HepG2 (cell line): ENCODE measurements at regions not wholly inside any gene's neighbourhood (a gene's known extent, or its start where the extent isn't known, plus 50 kb on each side); places are given as distances from the start of the nearest gene placed in this dataset.

Experiments
- ATAC-seq: fragments of 200-7000 bp; cut with Tn5 transposase; 3 replicates; pipeline ENCODE4 v1.9.1; 2020; ENCODE audit warnings: mild to moderate bottlenecking, moderate library complexity
- BruUV-seq: library from RNA; stranded (reverse); fragments of 400-500 nt; replicated peaks from 2 replicates; lab custom pipeline; 2021; lab: Mats Ljungman, UMichigan
- CTCF ChIA-PET: fragments of 300-600 bp; formaldehyde crosslinking; extraction: SDS; loops from one replicate; lab custom pipeline; 2021; ENCODE audit warnings: low total read pairs, inconsistent platforms, low intra/inter-chr PET ratio; lab: Yijun Ruan, JAX
- POLR2A ChIA-PET: fragments of 350-600 bp; sonication (Branson Sonifier 250); formaldehyde crosslinking; loops from one replicate; lab custom pipeline; 2020; ENCODE audit warnings: antibody characterized with exemption, inconsistent platforms; lab: Yijun Ruan, JAX
- DNase-seq: peaks from one replicate; pipeline ENCODE4 v3.0.0-alpha.2; 2015; ENCODE audit warnings: low spot score
- FAIRE-seq: peaks from 3 replicates; lab custom pipeline; 2011; peaks lifted over from hg19 to GRCh38; lab: Jason Lieb, UNC
- H2AFZ ChIP-seq: one replicate; pipeline ENCODE4 v1.6.1; 2011; ENCODE audit warnings: low read length, inconsistent platforms
- H3K27ac ChIP-seq: fragments of 300-600 bp; 3 replicates; pipeline ENCODE4 v1.8.0; 2011; ENCODE audit warnings: mixed run types, mild to moderate bottlenecking, mixed read lengths, low read length, inconsistent platforms; ENCODE audit not compliant: insufficient read depth; ENCODE audit errors: extremely low read length
- H3K27me3 ChIP-seq, 2 experiments: fragments of 200-600 bp in 1 of 2; 2 replicates in 1 of 2; 3 replicates in 1 of 2; pipeline versions ENCODE4 v1.6.0 to v1.8.0; 2011; ENCODE audit warnings: low read length in 2 of 2, mild to moderate bottlenecking in 2 of 2, moderate library complexity in 2 of 2, inconsistent platforms in 1 of 2; ENCODE audit not compliant: insufficient read depth in 2 of 2, control insufficient read depth in 1 of 2
- H3K36me3 ChIP-seq, 2 experiments: fragments of 200-600 bp in 1 of 2; replicated peaks in 1 of 2; 2 replicates in 1 of 2; 3 replicates in 1 of 2; pipeline versions ENCODE4 v1.5.1 to v1.8.0; 2011; ENCODE audit warnings: low read length in 2 of 2, inconsistent platforms in 1 of 2; ENCODE audit not compliant: insufficient read depth in 2 of 2, control insufficient read depth in 1 of 2
- H3K4me1 ChIP-seq: 2 replicates; pipeline ENCODE4 v1.5.1; 2012; ENCODE audit warnings: low read length, inconsistent platforms; ENCODE audit not compliant: insufficient read depth
- H3K4me2 ChIP-seq: 2 replicates; pipeline ENCODE4 v1.6.0; 2011; ENCODE audit warnings: low read depth, low read length, inconsistent platforms
- H3K4me3 ChIP-seq, 3 experiments: fragments of 200-600 bp in 1 of 3; sonication (generic), shearing (Covaris generic) in 1 of 3; replicated peaks in 1 of 3; 2 replicates each; pipeline ENCODE4 v1.5.1; 2011 to 2016; ENCODE audit warnings: low read length in 3 of 3, inconsistent platforms in 2 of 3, low read depth in 2 of 3, mild to moderate bottlenecking in 2 of 3, control low read depth in 1 of 3, mixed read lengths in 1 of 3; ENCODE audit not compliant: insufficient read depth in 1 of 3
- H3K79me2 ChIP-seq: one replicate; pipeline ENCODE4 v1.6.1; 2011; ENCODE audit warnings: low read length, inconsistent platforms; ENCODE audit not compliant: insufficient read depth
- H3K9ac ChIP-seq: 2 replicates; pipeline ENCODE4 v1.6.0; 2011; ENCODE audit warnings: mild to moderate bottlenecking, low read depth, low read length, inconsistent platforms; ENCODE audit not compliant: insufficient read depth
- H3K9me3 ChIP-seq: 2 replicates; pipeline ENCODE4 v1.5.1; 2012; ENCODE audit warnings: mild to moderate bottlenecking, low read length
- H4K20me1 ChIP-seq: 2 replicates; pipeline ENCODE4 v1.6.0; 2011; ENCODE audit warnings: inconsistent platforms, mild to moderate bottlenecking, low read length, moderate library complexity; ENCODE audit not compliant: insufficient read depth
- CENPX ChIP-seq: sonication (generic); formaldehyde crosslinking; IDR thresholded peaks from 2 replicates; pipeline ENCODE4 v1.9.0; 2021; ENCODE audit warnings: mild to moderate bottlenecking, missing genetic modification reagents, moderate library complexity
- HDAC6 ChIP-seq: fragments of 200-600 bp; sonication (generic); IDR thresholded peaks from 2 replicates; pipeline ENCODE4 v1.7.0; 2017; ENCODE audit warnings: mild to moderate bottlenecking, antibody characterized with exemption, low read length, low read depth
- HNRNPK ChIP-seq: fragments of 200-400 bp; formaldehyde crosslinking; IDR thresholded peaks from 2 replicates; pipeline ENCODE4 v1.6.1; 2018; ENCODE audit warnings: low read length, low read depth, moderate library complexity, mild to moderate bottlenecking; ENCODE audit not compliant: poor library complexity, severe bottlenecking
- NR2F1 ChIP-seq, 2 experiments: fragments of 450-650 bp in 1 of 2; formaldehyde crosslinking in 1 of 2; IDR thresholded peaks; 2 replicates each; pipeline versions ENCODE4 v1.5.0 to v1.6.1; 2016 to 2020; ENCODE audit warnings: mild to moderate bottlenecking in 1 of 2, missing compliant biosample characterization in 1 of 2, missing genetic modification reagents in 1 of 2, moderate library complexity in 1 of 2
- RFX3 ChIP-seq: IDR thresholded peaks from 2 replicates; pipeline ENCODE4 v1.6.1; 2016; ENCODE audit warnings: missing biosample characterization, missing genetic modification reagents
- TCF12 ChIP-seq, 2 experiments: fragments of 450-650 bp in 1 of 2; sonication (generic) in 1 of 2; formaldehyde crosslinking in 1 of 2; IDR thresholded peaks; 2 replicates each; pipeline versions ENCODE4 v1.6.1 to v1.8.0; 2017 to 2022; ENCODE audit warnings: antibody characterized with exemption in 1 of 2, mild to moderate bottlenecking in 1 of 2, missing genetic modification reagents in 1 of 2, moderate library complexity in 1 of 2
- ZNF326 ChIP-seq: sonication (generic); formaldehyde crosslinking; IDR thresholded peaks from 2 replicates; pipeline ENCODE4 v1.4.0; 2020; ENCODE audit warnings: missing genetic modification reagents, borderline replicate concordance
- ZSCAN20 ChIP-seq: sonication (generic); formaldehyde crosslinking; IDR thresholded peaks from 2 replicates; pipeline ENCODE4 v1.4.0; 2020; ENCODE audit warnings: missing genetic modification reagents, mild to moderate bottlenecking, borderline replicate concordance
- WGBS: methylation state at CpG from one replicate; pipeline ENCODE4 v1.1.6; 2017; ENCODE audit warnings: low lambda C conversion rate; 5-methylcytosine and 5-hydroxymethylcytosine counted together
- in situ Hi-C: cut with HindIII; loops from 2 replicates; pipeline ENCODE4 v1.10.0; 2017; ENCODE audit warnings: low pct_unique_long_range_greater_than_20kb; ENCODE audit not compliant: extremely low pct_ligation_motif_present
- intact Hi-C: fragments of 100-400 bp; cut with micrococcal nuclease; formaldehyde crosslinking; loops from one replicate; pipeline ENCODE4 v1.10.0; 2022; ENCODE audit not compliant: unreplicated experiment
- TF ChIP-seq, protein P1 (sequence below): sonication (generic); formaldehyde crosslinking; IDR thresholded peaks from 2 replicates; pipeline ENCODE4 v1.4.0; 2020; ENCODE audit warnings: missing genetic modification reagents
- TF ChIP-seq, protein P2 (sequence below): sonication (generic); formaldehyde crosslinking; IDR thresholded peaks from 2 replicates; pipeline ENCODE4 v1.5.0; 2020; ENCODE audit warnings: mild to moderate bottlenecking, missing genetic modification reagents

DNA sequence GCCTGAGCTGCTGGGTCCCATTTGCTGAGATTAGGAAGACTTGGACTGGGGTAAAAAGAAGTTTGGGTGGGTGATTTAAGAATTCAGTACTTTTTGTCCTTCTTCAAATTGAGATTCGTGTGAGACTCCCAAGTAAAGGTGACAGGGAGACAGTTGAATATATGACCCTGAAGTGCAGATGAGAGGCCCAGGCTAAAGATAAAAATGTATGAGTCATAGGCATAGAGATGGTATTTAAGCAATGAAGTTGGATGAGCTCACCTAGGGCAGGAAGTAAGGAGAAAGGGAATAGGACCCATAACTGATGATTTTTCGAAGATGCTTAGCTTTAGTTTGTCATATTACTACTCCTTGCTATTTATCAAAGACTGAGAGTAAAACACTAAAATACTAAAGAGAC is 255.9 kb upstream of the ADRA1B start:
- in situ Hi-C loops, result no loop called here
- Histone ChIP-seq H3K27me3 (no peaks in the 10 kb centered on the region; a peak in 1 of 5 replicates), H3K4me2 (no peak overlapping the region), H3K9ac (no peak overlapping the region), H3K36me3 (no peaks in the 10 kb centered on the region), H3K79me2 (no peaks in the 10 kb centered on the region), H3K9me3 (no peaks in the 10 kb centered on the region), H3K4me3 (no peak overlapping the region), H2AFZ (no peak overlapping the region), H3K4me1 (no peaks in the 10 kb centered on the region), H3K27ac (no peak overlapping the region), H4K20me1 (no peaks in the 10 kb centered on the region)
- TF ChIP-seq CENPX (CRISPR knock-in tag), result no peak
- TF ChIP-seq RFX3 (CRISPR knock-in tag), result no peak
- intact Hi-C loops, result loop anchor here (5.0 kb wide), 1 partner anchor 328 kb away; the partner anchor contains the start of gene IL12B
- 2% methylated on average over 2 of the region's 2 CpGs for WGBS
- no TSS peak for BruUV-seq
- ATAC-seq (no peak), DNase-seq (no peak), FAIRE-seq (no peak)
- CTCF ChIA-PET, result no interaction called here
- POLR2A ChIA-PET, result no interaction called here

DNA sequence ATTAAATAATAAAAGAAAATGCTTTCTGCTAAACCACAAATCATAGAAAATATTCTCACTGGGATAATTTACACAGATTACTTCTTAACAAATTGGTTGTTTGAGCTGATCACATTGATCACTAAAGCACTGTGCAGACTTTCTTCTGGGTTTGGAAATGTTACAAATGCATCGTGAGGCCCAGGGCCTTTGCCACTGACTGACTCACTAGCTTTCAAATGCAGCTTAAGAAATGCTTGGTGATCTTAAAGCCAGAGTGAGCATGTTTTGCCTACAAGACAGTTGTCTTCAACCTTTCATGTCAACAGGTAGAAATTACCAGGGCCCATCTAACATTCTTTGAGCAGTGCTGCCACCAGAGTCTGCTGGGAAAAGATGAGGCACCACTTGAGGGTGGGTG is 252.3 kb upstream of the ADRA1B start:
- Histone ChIP-seq H3K27ac (no peak overlapping the region), H4K20me1 (no peaks in the 10 kb centered on the region), H3K36me3 (no peaks in the 10 kb centered on the region), H3K4me3 (no peak overlapping the region), H3K9ac (no peak overlapping the region), H3K27me3 (no peaks in the 10 kb centered on the region), H3K9me3 (no peaks in the 10 kb centered on the region), H3K79me2 (no peaks in the 10 kb centered on the region), H3K4me2 (no peak overlapping the region)
- no TSS peak for BruUV-seq
- intact Hi-C loops (loop anchor here (5.0 kb wide), 1 partner anchor 332 kb away; the partner anchor contains the start of gene IL12B), in situ Hi-C loops (no loop called here)
- no peak for FAIRE-seq
- CTCF ChIA-PET, result no interaction called here
- TF ChIP-seq TCF12 (IDR thresholded peaks at IDR 0.05) (no peak), TCF12 (CRISPR knock-in tag; IDR thresholded peaks at IDR 0.05) (no peak), HNRNPK (no peak), HDAC6 (no peak), ZNF326 (CRISPR knock-in tag) (no peak), NR2F1 (CRISPR knock-in tag; IDR thresholded peaks at IDR 0.05) (no peak), ZSCAN20 (CRISPR knock-in tag) (no peak)
- TF ChIP-seq, protein P1, sequence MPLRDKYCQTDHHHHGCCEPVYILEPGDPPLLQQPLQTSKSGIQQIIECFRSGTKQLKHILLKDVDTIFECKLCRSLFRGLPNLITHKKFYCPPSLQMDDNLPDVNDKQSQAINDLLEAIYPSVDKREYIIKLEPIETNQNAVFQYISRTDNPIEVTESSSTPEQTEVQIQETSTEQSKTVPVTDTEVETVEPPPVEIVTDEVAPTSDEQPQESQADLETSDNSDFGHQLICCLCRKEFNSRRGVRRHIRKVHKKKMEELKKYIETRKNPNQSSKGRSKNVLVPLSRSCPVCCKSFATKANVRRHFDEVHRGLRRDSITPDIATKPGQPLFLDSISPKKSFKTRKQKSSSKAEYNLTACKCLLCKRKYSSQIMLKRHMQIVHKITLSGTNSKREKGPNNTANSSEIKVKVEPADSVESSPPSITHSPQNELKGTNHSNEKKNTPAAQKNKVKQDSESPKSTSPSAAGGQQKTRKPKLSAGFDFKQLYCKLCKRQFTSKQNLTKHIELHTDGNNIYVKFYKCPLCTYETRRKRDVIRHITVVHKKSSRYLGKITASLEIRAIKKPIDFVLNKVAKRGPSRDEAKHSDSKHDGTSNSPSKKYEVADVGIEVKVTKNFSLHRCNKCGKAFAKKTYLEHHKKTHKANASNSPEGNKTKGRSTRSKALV (CRISPR knock-in tag), result no peak
- TF ChIP-seq, protein P2, sequence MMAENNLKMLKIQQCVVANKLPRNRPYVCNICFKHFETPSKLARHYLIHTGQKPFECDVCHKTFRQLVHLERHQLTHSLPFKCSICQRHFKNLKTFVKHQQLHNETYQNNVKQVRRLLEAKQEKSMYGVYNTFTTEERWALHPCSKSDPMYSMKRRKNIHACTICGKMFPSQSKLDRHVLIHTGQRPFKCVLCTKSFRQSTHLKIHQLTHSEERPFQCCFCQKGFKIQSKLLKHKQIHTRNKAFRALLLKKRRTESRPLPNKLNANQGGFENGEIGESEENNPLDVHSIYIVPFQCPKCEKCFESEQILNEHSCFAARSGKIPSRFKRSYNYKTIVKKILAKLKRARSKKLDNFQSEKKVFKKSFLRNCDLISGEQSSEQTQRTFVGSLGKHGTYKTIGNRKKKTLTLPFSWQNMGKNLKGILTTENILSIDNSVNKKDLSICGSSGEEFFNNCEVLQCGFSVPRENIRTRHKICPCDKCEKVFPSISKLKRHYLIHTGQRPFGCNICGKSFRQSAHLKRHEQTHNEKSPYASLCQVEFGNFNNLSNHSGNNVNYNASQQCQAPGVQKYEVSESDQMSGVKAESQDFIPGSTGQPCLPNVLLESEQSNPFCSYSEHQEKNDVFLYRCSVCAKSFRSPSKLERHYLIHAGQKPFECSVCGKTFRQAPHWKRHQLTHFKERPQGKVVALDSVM (CRISPR knock-in tag), result no peak
- TF ChIP-seq, all 625 proteins: peak for 0
- no peak overlapping the region for H2AFZ ChIP-seq
- 0% methylated on average over 1 of the region's 1 CpG for WGBS
- POLR2A ChIA-PET, result no interaction called here
- DNase-seq, result no peak
- H3K4me1 ChIP-seq, result no peaks in the 10 kb centered on the region
- ATAC-seq, result no peak
